Ishikawa (cell line): ENCODE measurements at regions not wholly inside any gene's neighbourhood (a gene's known extent, or its start where the extent isn't known, plus 50 kb on each side); places are given as distances from the start of the nearest gene placed in this dataset.

Experiments used
- CREB1 ChIP-seq: IDR thresholded peaks from 2 replicates; pipeline ENCODE4 v1.6.1; 2012; ENCODE audit warnings: low read depth
- EP300 ChIP-seq: IDR thresholded peaks from 2 replicates; pipeline ENCODE4 v1.6.1; 2012; ENCODE audit warnings: borderline replicate concordance
- FOXM1 ChIP-seq: IDR thresholded peaks from 2 replicates; pipeline ENCODE4 v1.6.1; 2012; ENCODE audit warnings: low read depth, borderline replicate concordance
- RAD21 ChIP-seq: IDR thresholded peaks from 2 replicates; pipeline ENCODE4 v1.6.1; 2012; ENCODE audit warnings: low read depth
- TAF1 ChIP-seq: IDR thresholded peaks from 2 replicates; pipeline ENCODE4 v1.6.1; 2012; ENCODE audit warnings: low read depth, mild to moderate bottlenecking
- TEAD4 ChIP-seq: IDR thresholded peaks from 2 replicates; pipeline ENCODE4 v1.6.1; 2012
- YY1 ChIP-seq: IDR thresholded peaks from 2 replicates; pipeline ENCODE4 v1.6.1; 2012; ENCODE audit warnings: low read depth
- ZBTB7A ChIP-seq: IDR thresholded peaks from 2 replicates; pipeline ENCODE4 v1.6.1; 2012; ENCODE audit warnings: low read depth
- TF ChIP-seq, protein P1 (sequence below): IDR thresholded peaks from 2 replicates; pipeline ENCODE4 v1.6.1; 2012
- TF ChIP-seq, protein P2 (sequence below): IDR thresholded peaks from 2 replicates; pipeline ENCODE4 v1.6.1; 2012; ENCODE audit warnings: low read depth, mild to moderate bottlenecking

DNA sequence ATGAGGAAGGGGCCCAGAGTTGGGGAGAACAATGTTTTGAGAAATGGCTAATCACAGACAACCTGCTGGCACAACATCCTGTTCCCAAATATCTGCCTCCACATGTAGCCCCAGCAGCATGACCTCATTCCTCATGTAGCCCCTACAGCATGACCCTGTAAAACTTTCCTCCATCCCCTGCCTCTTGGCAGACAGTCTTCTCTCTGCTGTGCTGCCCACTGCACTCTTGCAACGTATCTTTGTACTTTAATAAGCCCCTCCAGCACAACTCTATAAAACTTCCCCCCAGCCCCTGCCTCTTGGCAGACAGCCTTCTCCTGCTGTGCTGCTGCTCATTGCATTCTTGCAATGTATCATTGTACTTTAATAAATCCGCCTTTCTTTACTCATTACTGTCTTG is 278.8 kb downstream of the HDGFL1 start:
- no peak for TF ChIP-seq FOXM1
- TF ChIP-seq, protein P1, sequence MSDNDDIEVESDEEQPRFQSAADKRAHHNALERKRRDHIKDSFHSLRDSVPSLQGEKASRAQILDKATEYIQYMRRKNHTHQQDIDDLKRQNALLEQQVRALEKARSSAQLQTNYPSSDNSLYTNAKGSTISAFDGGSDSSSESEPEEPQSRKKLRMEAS, result no peak
- no peak for TF ChIP-seq CREB1
- no peak for TF ChIP-seq RAD21
- peak; percentile 40; the same call in 1 of the 2 replicates for TF ChIP-seq EP300
- no peak for TF ChIP-seq TEAD4
- TF ChIP-seq TAF1, result no peak
- TF ChIP-seq ZBTB7A, result 0 out of 2 replicates have a peak, but pooled peaks have one; percentile 35
- TF ChIP-seq YY1, result no peak
- TF ChIP-seq, protein P2, sequence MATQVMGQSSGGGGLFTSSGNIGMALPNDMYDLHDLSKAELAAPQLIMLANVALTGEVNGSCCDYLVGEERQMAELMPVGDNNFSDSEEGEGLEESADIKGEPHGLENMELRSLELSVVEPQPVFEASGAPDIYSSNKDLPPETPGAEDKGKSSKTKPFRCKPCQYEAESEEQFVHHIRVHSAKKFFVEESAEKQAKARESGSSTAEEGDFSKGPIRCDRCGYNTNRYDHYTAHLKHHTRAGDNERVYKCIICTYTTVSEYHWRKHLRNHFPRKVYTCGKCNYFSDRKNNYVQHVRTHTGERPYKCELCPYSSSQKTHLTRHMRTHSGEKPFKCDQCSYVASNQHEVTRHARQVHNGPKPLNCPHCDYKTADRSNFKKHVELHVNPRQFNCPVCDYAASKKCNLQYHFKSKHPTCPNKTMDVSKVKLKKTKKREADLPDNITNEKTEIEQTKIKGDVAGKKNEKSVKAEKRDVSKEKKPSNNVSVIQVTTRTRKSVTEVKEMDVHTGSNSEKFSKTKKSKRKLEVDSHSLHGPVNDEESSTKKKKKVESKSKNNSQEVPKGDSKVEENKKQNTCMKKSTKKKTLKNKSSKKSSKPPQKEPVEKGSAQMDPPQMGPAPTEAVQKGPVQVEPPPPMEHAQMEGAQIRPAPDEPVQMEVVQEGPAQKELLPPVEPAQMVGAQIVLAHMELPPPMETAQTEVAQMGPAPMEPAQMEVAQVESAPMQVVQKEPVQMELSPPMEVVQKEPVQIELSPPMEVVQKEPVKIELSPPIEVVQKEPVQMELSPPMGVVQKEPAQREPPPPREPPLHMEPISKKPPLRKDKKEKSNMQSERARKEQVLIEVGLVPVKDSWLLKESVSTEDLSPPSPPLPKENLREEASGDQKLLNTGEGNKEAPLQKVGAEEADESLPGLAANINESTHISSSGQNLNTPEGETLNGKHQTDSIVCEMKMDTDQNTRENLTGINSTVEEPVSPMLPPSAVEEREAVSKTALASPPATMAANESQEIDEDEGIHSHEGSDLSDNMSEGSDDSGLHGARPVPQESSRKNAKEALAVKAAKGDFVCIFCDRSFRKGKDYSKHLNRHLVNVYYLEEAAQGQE, result no peak
